Neural cell (in vitro differentiated cells): ENCODE measurements at regions not wholly inside any gene's neighbourhood (a gene's known extent, or its start where the extent isn't known, plus 50 kb on each side); places are given as distances from the start of the nearest gene placed in this dataset.

ENCODE experiments used
- H2AFZ ChIP-seq: fragments of 200-600, 300-800 bp; sonication (generic), shearing (Covaris generic); 2 replicates; pipeline ENCODE4 v1.6.0; 2014; ENCODE audit warnings: low read depth, mild to moderate bottlenecking, antibody characterized with exemption, low read length, moderate library complexity
- H3F3A ChIP-seq: fragments of 200-600 bp; shearing (Covaris generic); 2 replicates; pipeline ENCODE4 v1.6.1; 2016; ENCODE audit warnings: mild to moderate bottlenecking, moderate library complexity, mixed read lengths, antibody characterized with exemption, low read length; ENCODE audit not compliant: insufficient read depth, poor library complexity, severe bottlenecking
- H3K27ac ChIP-seq: fragments of 200-600, 300-800 bp; sonication (generic), shearing (Covaris generic); 2 replicates; pipeline ENCODE4 v1.5.1; 2014; ENCODE audit warnings: mild to moderate bottlenecking, low read length, moderate library complexity
- H3K27me3 ChIP-seq: fragments of 300-800, 200-600 bp; sonication (generic), shearing (Covaris generic); 2 replicates; pipeline ENCODE4 v1.6.0; 2014; ENCODE audit warnings: mild to moderate bottlenecking, low read depth, low read length, moderate library complexity; ENCODE audit not compliant: insufficient read depth
- H3K36me3 ChIP-seq: fragments of 300-800, 200-600 bp; sonication (generic), shearing (Covaris generic); 2 replicates; pipeline ENCODE4 v1.5.1; 2014; ENCODE audit warnings: mild to moderate bottlenecking, antibody characterized with exemption, low read length, moderate library complexity; ENCODE audit not compliant: insufficient read depth
- H3K4me2 ChIP-seq: fragments of 300-800, 200-600 bp; sonication (generic), shearing (Covaris generic); 2 replicates; pipeline ENCODE4 v1.6.0; 2014; ENCODE audit warnings: mild to moderate bottlenecking, low read length
- H3K4me3 ChIP-seq: fragments of 300-800, 200-600 bp; sonication (generic), shearing (Covaris generic); 2 replicates; pipeline ENCODE4 v1.5.1; 2014; ENCODE audit warnings: mild to moderate bottlenecking, low read length, moderate library complexity
- H3K79me2 ChIP-seq: fragments of 200-600 bp; shearing (Covaris generic); replicated peaks from 2 replicates; pipeline ENCODE4 v1.6.0; 2014; ENCODE audit warnings: mild to moderate bottlenecking, low read length, moderate library complexity; ENCODE audit not compliant: insufficient read depth
- H3K9ac ChIP-seq: fragments of 300-800, 200-600 bp; sonication (generic), shearing (Covaris generic); 2 replicates; pipeline ENCODE4 v1.6.1; 2016; ENCODE audit warnings: mild to moderate bottlenecking, low read length, mixed read lengths
- H3K9me2 ChIP-seq: fragments of 200-600 bp; shearing (Covaris generic); 2 replicates; pipeline ENCODE4 v1.6.1; 2016; ENCODE audit warnings: mild to moderate bottlenecking, low read length, mixed read lengths; ENCODE audit not compliant: insufficient read depth
- H3K9me3 ChIP-seq: fragments of 200-600, 300-800 bp; sonication (generic), shearing (Covaris generic); 2 replicates; pipeline ENCODE4 v1.6.1; 2016; ENCODE audit warnings: mild to moderate bottlenecking, mixed run types, low read length, moderate library complexity, mixed read lengths
- H4K20me1 ChIP-seq: fragments of 200-600 bp; shearing (Covaris generic); 2 replicates; pipeline ENCODE4 v1.6.1; 2016; ENCODE audit warnings: mild to moderate bottlenecking, mixed run types; ENCODE audit not compliant: insufficient read depth
- CTCF ChIP-seq: fragments of 450-650 bp; IDR thresholded peaks from 2 replicates; pipeline ENCODE4 v1.5.1; 2014; ENCODE audit warnings: antibody characterized with exemption, mild to moderate bottlenecking, moderate library complexity; ENCODE audit not compliant: poor library complexity, severe bottlenecking
- EP300 ChIP-seq: fragments of 450-650 bp; conservative IDR thresholded peaks from 2 replicates; pipeline ENCODE4 v1.6.1; 2014; ENCODE audit warnings: antibody characterized with exemption, mild to moderate bottlenecking, moderate library complexity; ENCODE audit not compliant: poor library complexity, severe bottlenecking
- EZH2 ChIP-seq: fragments of 200-600, 300-800 bp; shearing (Covaris generic), sonication (generic); IDR thresholded peaks from 2 replicates; pipeline ENCODE4 v1.6.1; 2014; ENCODE audit warnings: antibody characterized with exemption, low read length, borderline replicate concordance, mild to moderate bottlenecking; ENCODE audit not compliant: insufficient read depth, poor library complexity, severe bottlenecking
- MXI1 ChIP-seq: fragments of 450-650 bp; conservative IDR thresholded peaks from 2 replicates; pipeline ENCODE4 v1.6.1; 2014; ENCODE audit warnings: antibody characterized with exemption, mild to moderate bottlenecking; ENCODE audit not compliant: poor library complexity, severe bottlenecking
- POLR2AphosphoS5 ChIP-seq: IDR thresholded peaks from 2 replicates; pipeline ENCODE4 v1.6.1; 2012
- RAD21 ChIP-seq: fragments of 450-650 bp; conservative IDR thresholded peaks from 2 replicates; pipeline ENCODE4 v1.6.1; 2014; ENCODE audit warnings: antibody characterized with exemption, mild to moderate bottlenecking, moderate library complexity
- REST ChIP-seq: IDR thresholded peaks from 2 replicates; pipeline ENCODE4 v1.6.1; 2012; ENCODE audit warnings: borderline replicate concordance
- SMC3 ChIP-seq: fragments of 450-650 bp; conservative IDR thresholded peaks from 2 replicates; pipeline ENCODE4 v1.6.1; 2014; ENCODE audit warnings: antibody characterized with exemption, mild to moderate bottlenecking, moderate library complexity; ENCODE audit not compliant: poor library complexity
- TAF1 ChIP-seq: IDR thresholded peaks from 2 replicates; pipeline ENCODE4 v1.6.1; 2012; ENCODE audit warnings: low read depth

GRCh38 chr3:18119866-18120265, 305.3 kb downstream of the SATB1 start:
- Histone ChIP-seq H3F3A (no peaks in the 10 kb centered on the region), H3K9me2 (no peaks in the 10 kb centered on the region), H4K20me1 (no peaks in the 10 kb centered on the region), H3K79me2 (no peaks in the 10 kb centered on the region), H2AFZ (no peak overlapping the region), H3K27ac (no peak overlapping the region), H3K36me3 (no peaks in the 10 kb centered on the region), H3K9ac (no peak overlapping the region), H3K27me3 (no peaks in the 10 kb centered on the region), H3K4me2 (no peak overlapping the region), H3K4me3 (no peak overlapping the region), H3K9me3 (no peaks in the 10 kb centered on the region)
- TF ChIP-seq EP300 (no peak), CTCF (no peak), MXI1 (no peak), POLR2AphosphoS5 (no peak)

GRCh38 chr3:18114894-18115293, 310.2 kb downstream of the SATB1 start:
- Histone ChIP-seq H3K79me2 (no peaks in the 10 kb centered on the region), H4K20me1 (no peaks in the 10 kb centered on the region), H3K27me3 (no peaks in the 10 kb centered on the region), H3K9me3 (no peaks in the 10 kb centered on the region), H3F3A (no peaks in the 10 kb centered on the region), H3K4me2 (no peak overlapping the region), H3K4me3 (no peak overlapping the region), H3K9me2 (no peaks in the 10 kb centered on the region), H3K9ac (no peak overlapping the region), H3K36me3 (no peaks in the 10 kb centered on the region), H3K27ac (no peak overlapping the region), H2AFZ (no peak overlapping the region)
- TF ChIP-seq TAF1 (no peak), RAD21 (no peak), REST (no peak), SMC3 (no peak), EZH2 (no peak), CTCF (no peak), EP300 (no peak), MXI1 (no peak), POLR2AphosphoS5 (no peak)
